Erythroblast (primary cell): ENCODE measurements at regions not wholly inside any gene's neighbourhood (a gene's known extent, or its start where the extent isn't known, plus 50 kb on each side); places are given as distances from the start of the nearest gene placed in this dataset.
A peak's percentile ranks its signal among the peaks of the same experiment; 100 is the strongest.
"Not testable (repeated sequence)": the region's sequence is repeated elsewhere in the genome, so short reads cannot be mapped to it uniquely, and the experiment has no call there.

Experiments used
- DNase-seq, 2 experiments: peaks; one replicate each; lab custom pipeline; 2025; lab: John Stamatoyannopoulos, UW
- GATA1 ChIP-seq: IDR thresholded peaks from 2 replicates; pipeline ENCODE4 v1.6.1; 2011; ENCODE audit warnings: low read depth, mild to moderate bottlenecking, control low read depth, low read length, moderate library complexity
- POLR2A ChIP-seq: IDR thresholded peaks from 2 replicates; pipeline ENCODE4 v1.6.1; 2011; ENCODE audit warnings: mild to moderate bottlenecking, low read length

- no peak for DNase-seq
- TF ChIP-seq GATA1 (no peak), POLR2A (no peak)
Measured at GRCh38 chr20:41726727-41727126, 108.5 kb upstream of the CHD6 start.

GRCh38 chr20:41719151-41719550 lies 101.0 kb upstream of the CHD6 start:
- no peak for DNase-seq
- no peak for TF ChIP-seq GATA1
- no peak for TF ChIP-seq POLR2A

- DNase-seq = no peak
- no peak for TF ChIP-seq GATA1
- no peak for TF ChIP-seq POLR2A
Measured at GRCh38 chr20:41717483-41717882, 99.3 kb upstream of the CHD6 start.

- no peak for TF ChIP-seq POLR2A
- no peak for TF ChIP-seq GATA1
- no peak for DNase-seq
Measured at GRCh38 chr20:41716911-41717310, 98.7 kb upstream of the CHD6 start.

GRCh38 chr20:41716436-41716835 lies 98.3 kb upstream of the CHD6 start:
- no peak for TF ChIP-seq GATA1
- no peak for DNase-seq

GRCh38 chr20:41715526-41715925 lies 97.3 kb upstream of the CHD6 start:
- DNase-seq = peak in 1 of 2 experiments; percentile 44
- TF ChIP-seq GATA1 (no peak), POLR2A (no peak)

GRCh38 chr20:41714030-41714429 lies 95.9 kb upstream of the CHD6 start:
- no peak for DNase-seq

GRCh38 chr20:41704896-41705295 lies 86.7 kb upstream of the CHD6 start:
- DNase-seq = no peak
- TF ChIP-seq GATA1 (no peak), POLR2A (no peak)

More at GRCh38 chr20:41714030-41714429, 95.9 kb upstream of the CHD6 start:
- no peak for TF ChIP-seq POLR2A
- TF ChIP-seq GATA1 = no peak

- TF ChIP-seq POLR2A = no peak
- TF ChIP-seq GATA1 = no peak
- DNase-seq = no peak
Measured at GRCh38 chr20:41702647-41703046, 84.5 kb upstream of the CHD6 start.

- no peak for TF ChIP-seq POLR2A
- no peak for TF ChIP-seq GATA1
- no peak for DNase-seq
Measured at GRCh38 chr20:41701588-41702348, 83.6 kb upstream of the CHD6 start.

- not testable (repeated sequence) for DNase-seq
Measured at GRCh38 chr20:41699673-41700072, 81.5 kb upstream of the CHD6 start.

GRCh38 chr20:41697861-41698559 lies 79.8 kb upstream of the CHD6 start:
- TF ChIP-seq POLR2A = no peak
- TF ChIP-seq GATA1 = no peak
- peak; percentile 32 to 53 for DNase-seq

GRCh38 chr20:41696428-41696827 lies 78.3 kb upstream of the CHD6 start:
- TF ChIP-seq POLR2A = peak; percentile 51
- TF ChIP-seq GATA1 = no peak
- DNase-seq = peak; percentile 36 to 42

- TF ChIP-seq POLR2A (no peak), GATA1 (no peak)
Measured at GRCh38 chr20:41694796-41695195, 76.6 kb upstream of the CHD6 start.

More at GRCh38 chr20:41694796-41695195, 76.6 kb upstream of the CHD6 start:
- DNase-seq = no peak
